CD4-positive, alpha-beta T cell treated with Interleukin-21 for 1 hour (primary cell): ENCODE measurements at regions not wholly inside any gene's neighbourhood (a gene's known extent, or its start where the extent isn't known, plus 50 kb on each side); places are given as distances from the start of the nearest gene placed in this dataset.

Experiments
- DNase-seq: peaks from one replicate; pipeline ENCODE4 v3.0.0-alpha.2; 2020

DNA sequence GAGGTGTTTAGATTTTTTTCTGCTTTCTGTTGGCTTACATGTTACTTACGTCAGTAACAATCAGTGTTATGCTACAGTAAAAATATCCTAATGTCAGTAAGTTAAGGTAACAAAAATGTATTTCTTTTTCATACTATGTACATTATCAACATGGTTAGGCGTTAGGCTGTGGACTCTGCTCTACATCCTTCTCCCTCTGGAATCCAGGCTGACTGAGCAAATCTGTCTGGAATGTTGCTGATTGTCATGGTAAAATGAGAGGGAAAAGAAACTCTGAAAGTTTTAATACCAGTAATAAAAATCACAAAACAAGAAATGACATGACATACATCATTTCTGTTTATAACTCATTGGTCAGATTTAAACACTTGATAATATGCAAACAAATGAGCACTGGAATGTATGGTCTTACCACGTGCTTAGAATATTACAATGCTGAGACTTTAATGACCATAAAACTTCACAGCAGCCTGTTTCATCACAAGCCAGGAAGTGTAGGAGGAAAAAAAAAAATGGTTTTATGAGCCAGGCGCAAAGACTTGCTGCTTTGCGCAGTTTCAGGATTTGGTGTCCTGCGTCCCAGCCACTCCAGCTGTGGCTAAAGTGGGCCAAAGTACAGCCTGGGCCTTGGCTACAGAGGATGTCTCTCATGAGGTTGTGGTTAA, 252.4 kb downstream of the FSIP2 start:
- DNase-seq, result no peak

DNA sequence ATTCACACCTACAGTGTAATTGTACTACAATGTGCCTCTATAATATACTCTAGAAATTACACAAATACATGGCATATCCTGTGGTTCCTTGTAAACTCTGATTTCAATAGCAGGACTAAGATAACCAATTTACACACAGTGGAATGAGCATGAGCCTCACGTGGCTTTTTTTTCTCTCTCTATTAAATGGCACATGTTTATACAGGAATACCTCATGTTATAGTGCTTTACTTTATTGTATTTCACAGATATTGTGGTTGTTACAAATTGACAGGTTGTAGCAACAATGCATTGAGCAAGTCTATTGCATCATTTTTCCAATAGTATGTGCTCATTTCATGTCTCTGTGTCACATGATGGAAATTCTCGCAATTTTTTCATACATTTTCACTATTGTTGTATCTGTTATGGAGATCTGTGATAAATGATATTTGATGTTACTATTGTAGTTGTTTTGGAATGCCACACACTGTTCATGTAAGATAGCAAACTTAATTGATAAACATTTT, 260.0 kb downstream of the FSIP2 start:
- no peak for DNase-seq

DNA sequence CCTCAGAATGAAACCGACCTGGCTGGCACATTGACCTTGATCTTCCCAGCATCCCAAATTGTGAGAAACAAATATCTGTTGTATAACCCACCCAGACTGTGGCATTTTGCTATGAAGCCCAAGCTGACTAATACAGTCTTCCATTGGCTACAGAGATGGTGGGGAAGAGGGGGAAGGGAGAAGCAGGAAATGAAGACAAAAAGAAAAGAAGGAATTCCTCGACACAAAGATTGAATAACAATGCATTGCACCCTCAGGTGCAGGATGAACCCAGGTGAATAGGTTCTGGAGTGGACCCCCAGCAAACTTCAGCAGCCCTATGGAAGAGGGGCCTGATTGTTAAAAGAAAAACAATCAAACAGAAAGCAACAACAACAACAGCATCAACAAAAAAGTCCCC, 270.7 kb downstream of the FSIP2 start:
- no peak for DNase-seq

DNA sequence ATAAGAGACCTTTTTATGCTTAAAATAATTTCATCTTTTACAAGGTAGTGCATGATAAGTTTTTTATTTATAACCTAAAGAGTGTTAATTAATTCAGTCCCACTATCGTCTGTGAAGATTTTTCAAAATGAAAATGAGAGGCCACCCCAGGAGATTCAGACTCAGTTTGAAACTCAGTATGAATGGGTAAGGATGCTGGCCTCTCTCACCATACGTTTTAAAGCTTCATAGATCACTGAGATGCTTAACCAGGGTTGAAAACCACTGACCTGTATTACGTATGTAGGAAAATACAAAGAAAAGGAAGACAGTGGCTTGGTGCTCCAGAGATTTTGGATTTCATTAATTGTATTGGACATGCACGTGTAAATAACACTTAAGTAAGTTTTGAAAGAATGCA, 278.7 kb downstream of the FSIP2 start:
- DNase-seq, result no peak

DNA sequence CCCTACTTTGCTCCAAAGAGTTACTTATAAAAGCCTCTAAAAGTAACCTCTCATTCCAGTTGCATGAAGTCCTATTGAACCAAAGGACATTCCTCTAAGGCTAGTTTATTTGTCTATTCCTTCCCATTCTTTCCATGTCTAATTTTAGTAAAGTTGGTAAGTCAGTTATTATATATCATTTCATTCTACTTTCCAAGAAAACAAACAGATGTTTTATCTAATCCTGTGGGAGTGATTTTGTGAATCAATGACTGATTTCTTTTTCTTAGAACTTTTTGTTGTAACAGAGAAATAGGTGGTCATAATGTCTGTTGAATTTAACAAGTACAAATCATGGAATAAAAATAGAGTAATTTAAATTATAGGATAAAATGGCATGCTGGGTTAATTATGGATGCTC, 286.3 kb downstream of the FSIP2 start:
- no peak for DNase-seq

DNA sequence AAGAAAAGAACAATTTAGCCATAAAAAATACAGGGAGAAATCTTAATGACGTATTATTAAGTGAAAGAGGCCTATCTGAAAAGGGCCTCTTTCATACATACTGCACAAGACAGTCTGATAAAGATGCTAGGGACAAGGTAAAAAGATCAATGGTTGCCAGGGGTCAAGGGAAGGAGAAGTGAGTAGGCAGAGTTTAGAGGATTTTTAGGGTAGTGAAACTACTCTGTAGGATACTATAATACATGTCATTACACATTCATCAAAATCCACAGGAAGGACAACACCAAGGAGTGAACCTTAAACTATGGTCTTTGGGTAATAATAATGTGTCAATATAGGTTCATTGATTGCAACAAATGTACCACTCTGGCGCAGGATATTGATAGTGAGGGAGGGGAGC, 289.3 kb downstream of the FSIP2 start:
- DNase-seq, result no peak

DNA sequence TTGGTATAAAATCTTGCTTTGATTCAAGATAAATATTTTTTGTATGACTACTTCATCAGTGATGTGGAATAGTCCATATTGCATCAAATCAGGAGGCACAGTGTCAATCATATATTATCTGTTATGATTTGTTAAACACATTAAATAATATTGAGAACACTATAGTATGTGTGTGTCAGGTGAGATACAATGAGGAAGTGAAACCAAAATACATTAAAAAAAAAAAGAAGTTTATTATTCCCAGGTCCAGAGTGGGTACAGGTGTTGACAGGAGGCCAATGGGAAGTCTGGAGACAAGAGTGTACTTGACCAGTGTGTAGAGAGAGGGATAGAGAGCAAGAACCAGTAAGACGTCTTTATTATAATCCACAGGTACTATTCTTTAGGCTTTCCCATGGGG, 292.6 kb downstream of the FSIP2 start:
- no peak for DNase-seq

DNA sequence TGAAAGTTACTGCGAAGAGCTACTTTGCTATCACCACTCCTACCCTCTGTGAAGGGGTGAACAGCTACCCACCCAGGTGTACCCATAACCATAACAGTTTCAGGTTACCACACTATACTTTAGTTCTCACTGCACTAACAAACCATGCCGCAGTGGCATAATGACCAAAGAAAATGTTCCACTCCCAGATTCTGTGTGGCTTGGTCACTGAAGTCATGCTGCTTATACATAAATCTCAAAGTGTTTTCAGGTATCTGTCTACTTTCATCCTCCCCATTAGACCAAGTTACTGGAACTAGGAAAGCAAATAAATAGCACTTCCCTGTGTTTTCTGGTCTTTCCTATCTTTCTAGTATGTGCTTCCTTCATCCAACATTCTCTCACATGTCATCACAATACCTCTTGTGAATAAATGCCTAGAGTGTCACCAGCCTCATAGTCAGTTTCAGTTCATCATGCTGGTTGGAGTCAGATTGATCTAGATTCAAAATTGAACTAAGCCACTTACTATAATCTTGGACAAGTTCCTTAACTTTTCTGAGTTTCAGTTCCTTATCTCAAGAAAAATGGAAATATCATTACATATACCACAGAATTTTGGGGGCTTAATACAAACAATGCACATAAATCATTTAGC, 293.6 kb downstream of the FSIP2 start:
- DNase-seq, result no peak

DNA sequence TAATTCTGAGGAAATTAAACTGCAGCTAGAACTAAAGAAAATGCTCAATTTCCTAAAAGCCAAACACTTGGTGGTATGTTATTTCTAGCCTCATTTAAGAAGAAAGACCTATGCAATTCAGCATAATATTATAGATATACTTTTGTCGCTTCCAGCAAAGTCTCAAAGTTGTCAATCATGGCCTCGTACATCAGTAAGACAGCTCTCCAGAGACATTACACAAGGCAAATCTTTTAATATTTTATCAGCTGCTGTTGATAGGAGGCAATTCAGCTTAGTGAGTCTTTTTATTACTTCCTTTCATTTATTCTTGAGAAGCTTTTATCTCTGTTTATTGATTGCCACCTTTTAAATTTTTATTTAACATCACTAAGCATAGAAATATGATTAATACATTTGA, 294.3 kb downstream of the FSIP2 start:
- no peak for DNase-seq

DNA sequence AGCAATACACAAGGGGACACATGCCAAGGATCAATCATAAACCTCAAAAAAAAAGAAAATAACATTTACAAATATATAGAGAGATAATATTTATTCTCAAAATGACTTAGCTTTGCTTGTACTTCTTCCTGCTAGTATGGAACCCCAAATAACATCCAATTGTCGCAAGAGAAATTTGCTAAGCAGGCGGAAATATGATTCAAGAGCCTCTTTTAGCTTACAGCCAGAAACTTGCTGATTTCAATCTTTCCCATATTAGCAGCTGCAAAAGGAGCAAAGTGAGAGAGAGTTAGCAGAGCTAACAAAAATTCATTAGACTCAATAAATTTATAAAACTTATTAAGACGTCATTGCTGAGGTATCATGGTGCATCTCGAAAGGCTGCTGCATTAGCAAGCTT, 294.9 kb downstream of the FSIP2 start:
- DNase-seq, result no peak

DNA sequence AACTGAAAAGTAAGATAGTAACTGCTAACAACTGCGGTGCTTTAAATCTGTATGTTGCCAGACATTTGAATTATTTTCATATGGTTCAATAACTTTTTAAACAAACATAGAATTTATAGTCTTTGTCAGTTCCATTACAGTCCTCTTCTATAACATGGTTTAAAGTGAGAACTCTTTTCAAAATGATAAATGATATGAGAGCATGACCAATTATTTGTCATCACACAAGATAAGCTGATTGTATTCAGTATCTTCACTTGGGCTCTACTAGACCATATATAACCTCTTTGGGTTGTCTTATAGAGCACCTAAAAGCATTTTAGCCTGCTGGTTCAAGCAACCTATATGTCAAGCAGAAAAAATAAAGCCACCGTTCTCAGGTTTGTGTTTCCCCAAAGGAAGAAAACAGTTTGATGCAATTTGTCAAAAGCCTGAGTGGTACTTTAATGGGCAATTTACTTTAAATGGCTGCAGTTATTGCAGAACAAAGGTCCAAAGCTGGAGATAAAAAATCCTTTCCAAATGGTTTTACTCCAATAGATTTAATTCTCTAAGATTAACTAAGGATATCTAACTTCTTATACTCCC, 298.4 kb downstream of the FSIP2 start:
- no peak for DNase-seq

DNA sequence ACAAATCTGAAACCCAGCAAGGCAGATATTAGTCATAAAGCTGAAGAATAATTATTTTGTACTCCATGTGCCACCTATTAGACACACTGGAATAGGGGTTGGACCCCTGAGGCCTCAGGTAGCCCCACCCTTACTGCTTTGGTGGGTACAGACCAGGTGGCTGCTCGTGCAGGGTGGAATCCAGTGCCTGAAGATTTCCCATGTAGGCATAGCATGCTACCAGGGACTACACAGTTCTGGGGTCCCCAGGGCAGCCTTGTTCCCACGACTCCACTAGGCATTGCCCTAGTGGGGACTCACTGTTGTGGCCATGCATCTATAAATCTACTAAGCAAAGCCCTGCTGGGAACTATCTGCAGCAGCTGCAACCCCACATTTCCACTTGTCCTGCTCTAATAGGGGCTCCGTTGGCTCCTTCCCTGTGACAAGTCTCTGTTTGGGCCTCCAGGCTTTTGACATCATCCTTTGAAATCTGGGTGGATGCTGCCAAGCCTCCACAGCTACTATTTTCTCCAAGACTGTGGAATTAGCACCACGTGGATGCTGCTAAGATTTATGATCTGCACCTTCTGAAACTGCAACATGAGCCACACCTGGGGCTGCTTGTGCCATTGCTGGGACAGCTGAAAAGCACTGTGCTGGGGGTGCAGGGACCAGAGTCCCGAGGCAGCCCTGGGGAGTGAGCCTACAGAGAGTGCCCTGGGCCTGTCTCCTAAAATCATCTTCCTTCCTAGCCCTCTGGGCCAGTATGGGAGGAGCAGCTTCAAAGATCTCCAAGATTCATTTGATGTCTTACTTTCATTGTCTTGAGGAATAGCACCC, 303.8 kb downstream of the FSIP2 start:
- no peak for DNase-seq

DNA sequence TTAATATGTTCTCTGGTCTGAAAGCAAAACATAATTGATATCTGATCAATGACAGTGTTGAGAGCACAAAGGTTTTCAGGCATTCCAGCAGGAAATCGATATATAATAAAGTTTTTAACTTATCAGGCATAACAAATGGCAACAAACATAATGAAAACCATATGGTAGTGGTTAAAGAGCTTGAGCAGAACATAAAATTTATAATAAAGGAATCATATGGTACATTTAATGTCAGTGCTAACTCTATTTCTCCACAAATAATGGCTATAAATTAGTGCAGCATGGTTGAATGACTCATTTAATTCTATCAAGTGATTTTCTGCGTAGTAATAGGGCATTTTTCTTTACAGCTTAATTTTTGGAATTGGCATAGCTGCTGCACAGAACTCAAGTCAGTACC, 306.2 kb downstream of the FSIP2 start:
- DNase-seq, result no peak

DNA sequence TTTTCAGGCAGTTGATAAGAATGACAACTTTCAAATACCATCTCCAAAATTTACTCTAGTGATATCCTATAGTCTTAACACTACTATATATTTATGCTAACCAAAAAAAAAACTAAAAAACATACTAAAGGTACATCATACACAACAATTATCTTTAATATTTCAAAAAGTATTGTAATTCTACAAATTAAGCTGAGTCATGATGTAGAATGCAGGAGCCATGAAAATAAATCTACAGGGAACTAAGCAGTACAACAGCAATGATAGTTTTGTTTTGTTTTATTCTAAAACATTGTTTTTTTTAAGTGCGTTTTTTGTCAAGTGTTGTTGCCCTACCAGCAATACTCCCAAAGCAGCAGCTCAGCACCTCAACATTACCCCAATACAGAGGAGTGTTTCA, 314.3 kb downstream of the FSIP2 start:
- no peak for DNase-seq

DNA sequence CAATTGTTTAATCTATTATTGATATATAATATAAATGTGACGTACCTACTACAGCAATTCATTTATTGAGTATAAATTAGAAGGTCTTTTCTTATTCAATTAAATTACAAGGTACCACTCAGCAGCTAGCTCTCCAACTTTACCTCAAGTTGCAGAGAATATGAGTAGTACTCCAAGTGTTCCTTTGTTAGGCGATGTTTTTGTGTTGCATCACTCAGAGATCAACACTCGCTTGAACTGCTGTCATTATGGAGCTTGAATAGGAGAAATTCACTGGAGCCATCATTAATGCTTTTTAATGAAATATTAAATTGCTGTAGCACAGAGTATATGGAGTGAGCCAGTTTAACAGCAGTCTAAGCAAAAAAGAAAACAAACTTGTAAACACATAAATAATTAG, 320.0 kb downstream of the FSIP2 start:
- DNase-seq, result no peak

DNA sequence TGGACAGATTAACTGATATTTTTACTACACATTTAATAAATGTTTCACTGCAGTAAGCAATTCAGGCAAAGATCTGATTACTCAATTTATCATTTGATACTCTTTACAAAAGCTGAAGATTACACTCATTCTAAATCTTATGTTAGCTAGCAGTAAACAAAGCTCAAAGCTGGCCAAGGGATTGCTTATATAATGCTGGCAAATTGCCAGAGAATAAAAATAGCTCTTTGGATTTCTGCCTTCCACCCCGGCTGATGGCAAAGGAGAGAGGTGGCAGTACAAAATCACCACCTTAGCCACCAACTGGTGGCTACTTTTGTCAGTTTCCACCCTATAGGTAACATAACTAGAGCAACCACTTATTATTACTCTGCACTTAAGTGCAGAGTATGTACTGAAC, 320.5 kb downstream of the FSIP2 start:
- DNase-seq, result no peak

DNA sequence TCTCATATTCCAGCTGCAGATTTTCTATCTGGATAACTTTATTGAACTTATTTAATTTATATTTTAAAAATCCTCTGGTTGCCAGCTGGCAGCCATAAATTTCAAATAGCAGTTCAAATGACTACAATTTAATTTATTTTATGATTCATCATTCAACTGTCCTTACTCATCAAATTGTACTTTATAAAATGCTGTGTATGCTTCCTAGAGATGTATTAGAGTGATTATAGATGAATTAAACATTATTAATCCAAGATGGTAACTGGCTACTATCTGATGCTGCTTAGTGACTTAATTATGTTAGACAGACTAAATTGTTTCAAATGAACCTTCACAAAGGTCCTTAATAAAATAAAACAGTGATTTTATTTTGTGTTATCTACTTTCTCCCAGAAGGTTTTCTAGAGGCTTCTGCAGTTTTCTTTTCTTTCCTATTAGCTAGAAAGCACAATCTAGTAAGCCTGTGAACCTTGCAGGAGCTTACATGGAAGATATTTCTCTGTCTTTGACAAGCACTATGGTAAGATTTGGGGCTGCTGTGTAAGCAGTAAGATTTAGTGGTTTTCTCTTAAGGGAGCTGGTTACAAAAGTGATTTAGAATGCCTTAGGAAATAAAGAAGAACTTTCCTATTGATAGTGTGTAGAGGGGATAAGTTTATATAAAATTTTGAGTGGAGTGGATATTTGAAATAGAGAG, 322.3 kb downstream of the FSIP2 start:
- no peak for DNase-seq

DNA sequence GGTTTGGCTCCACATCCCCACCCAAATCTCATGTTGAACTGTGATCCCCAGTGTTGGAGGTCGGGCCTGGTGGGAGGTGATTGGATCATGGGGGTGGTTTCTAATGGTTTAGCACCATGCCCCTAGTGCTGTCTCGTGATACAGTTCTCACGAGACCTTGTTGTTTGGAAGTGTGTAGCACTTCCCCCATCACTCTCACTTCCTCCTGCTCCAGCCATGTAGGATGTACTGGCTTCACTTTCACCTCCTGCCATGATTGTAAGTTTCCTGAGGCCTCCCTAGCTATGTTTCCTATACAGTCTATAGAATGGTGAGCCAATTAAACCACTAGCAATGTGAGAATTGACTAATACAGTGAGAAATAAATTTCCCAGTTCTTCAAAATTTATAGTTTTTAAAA, 325.9 kb downstream of the FSIP2 start:
- DNase-seq, result no peak

DNA sequence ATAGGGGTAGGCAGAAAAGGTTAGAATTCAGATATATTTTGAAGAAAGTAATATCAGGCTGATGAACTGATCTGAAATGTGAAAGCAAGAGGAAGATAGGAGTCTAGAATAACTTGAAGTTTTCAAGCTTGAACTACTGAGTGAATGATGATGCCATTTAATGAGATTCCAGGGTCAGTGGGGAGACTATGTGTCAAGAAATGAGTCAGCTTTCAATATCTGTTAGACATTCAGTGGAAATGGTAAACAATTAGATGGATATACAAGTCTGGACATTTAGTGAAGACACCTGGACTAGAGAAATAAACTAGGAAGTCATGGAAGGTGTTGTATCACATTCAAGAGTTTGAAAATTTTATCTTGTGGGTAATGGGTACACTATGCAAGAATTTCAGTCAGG, 326.9 kb downstream of the FSIP2 start:
- no peak for DNase-seq

DNA sequence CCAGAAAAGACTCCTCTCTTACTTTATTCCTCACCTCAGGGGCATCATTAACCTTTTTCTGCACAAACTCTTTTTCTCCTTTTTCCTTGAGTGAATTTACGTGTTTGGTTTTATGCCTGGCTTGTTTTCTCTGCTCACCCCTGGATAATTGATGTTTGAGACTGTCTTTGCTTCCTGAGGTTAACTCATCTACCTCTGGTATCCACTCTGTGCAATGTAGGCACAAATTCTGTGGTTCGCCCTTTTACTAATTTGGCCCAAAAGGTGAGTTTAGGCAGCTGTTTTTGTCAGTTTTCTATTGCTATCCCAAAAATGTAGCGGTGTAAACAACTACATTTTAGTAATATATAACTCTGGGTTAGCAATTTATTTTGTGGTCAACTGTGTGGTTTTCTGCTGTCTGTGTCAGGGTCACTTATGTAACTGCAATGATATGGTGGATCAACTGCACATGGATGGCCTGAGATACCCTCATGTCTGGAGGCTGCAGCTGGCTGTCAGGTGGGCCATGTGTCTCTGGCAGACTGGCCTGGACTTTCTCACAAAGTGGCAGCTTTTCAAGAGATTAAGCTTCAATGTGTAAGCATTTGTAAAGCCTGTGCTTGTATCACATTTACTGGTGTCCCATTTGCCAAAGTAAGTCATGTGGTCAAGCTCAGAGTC, 329.7 kb downstream of the FSIP2 start:
- no peak for DNase-seq

DNA sequence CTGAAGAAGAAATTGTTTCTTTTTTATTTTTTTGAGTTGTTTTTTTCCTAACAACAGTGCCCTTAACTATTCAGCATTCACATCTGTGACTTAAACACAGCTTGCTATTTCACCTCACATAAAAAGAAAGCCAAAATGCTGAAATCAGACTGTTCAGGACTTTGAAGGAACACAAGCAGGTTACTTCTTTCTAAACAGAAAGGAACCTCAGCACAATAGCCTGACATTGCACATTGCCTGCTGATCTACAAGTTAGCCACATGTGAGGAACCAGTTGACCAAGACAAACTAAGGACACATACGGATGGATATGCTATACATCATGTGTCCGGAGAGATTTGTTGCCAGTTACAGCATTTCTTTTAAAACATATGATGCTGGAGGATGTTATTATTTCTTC, 331.1 kb downstream of the FSIP2 start:
- DNase-seq, result no peak

DNA sequence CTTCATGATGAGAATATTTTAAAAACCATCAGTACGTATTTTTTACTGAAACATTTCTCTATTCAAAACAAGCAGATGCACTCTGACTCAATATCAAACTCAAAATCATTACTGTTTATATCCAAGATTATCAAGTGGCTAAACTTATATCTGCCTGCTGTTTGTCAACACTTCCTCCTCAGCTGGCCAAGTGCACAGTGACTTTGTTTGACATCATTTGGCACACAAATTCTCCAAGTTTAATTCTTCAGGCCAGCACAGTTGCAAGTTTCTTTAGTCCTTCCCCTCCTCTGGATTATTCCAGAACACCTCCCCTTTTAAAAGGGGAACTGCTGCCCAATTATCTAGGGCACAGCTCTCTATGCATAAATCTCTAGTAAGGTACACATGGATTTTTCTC, 346.6 kb downstream of the FSIP2 start:
- DNase-seq, result no peak

DNA sequence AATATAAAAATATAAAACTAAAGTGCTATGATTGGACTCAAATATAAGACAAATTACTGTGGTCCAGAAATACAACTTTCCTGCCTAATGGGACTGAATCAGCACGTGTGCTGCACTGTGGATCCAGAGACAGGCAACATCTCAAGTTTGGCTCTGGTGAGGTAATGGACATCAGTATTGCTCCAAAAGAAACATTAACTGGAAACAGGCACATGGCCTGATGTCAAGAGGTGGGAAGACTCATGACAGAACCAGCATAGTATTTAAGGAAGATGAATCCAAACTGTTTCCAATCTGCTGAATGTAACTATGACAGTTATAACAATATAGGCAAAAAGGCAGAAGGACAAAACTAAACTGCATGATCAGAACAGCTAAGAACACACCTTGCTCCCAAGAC, 354.6 kb downstream of the FSIP2 start:
- DNase-seq, result no peak
